NCI-H446 (cell line): ENCODE measurements at regions not wholly inside any gene's neighbourhood (a gene's known extent, or its start where the extent isn't known, plus 50 kb on each side); places are given as distances from the start of the nearest gene placed in this dataset.
A peak's percentile ranks its signal among the peaks of the same experiment; 100 is the strongest.
"Not testable (repeated sequence)": the region's sequence is repeated elsewhere in the genome, so short reads cannot be mapped to it uniquely, and the experiment has no call there.

ENCODE experiments used
- DNase-seq, 2 experiments: peaks; one replicate each; lab custom pipeline; 2025; lab: John Stamatoyannopoulos, UW

GRCh38 chr5:138702166-138703077 lies 50.8 kb upstream of the CTNNA1 start:
- no peak for DNase-seq

GRCh38 chr5:138701678-138702077 lies 51.5 kb upstream of the CTNNA1 start:
- DNase-seq = no peak

- DNase-seq = no peak
These were observed 52.5 kb upstream of the CTNNA1 start for GRCh38 chr5:138700581-138701362.

GRCh38 chr5:138699482-138699881 lies 53.7 kb upstream of the CTNNA1 start:
- no peak for DNase-seq

- DNase-seq = no peak
These were observed 54.5 kb upstream of the CTNNA1 start for GRCh38 chr5:138698713-138699112.

GRCh38 chr5:138697720-138698360 lies 55.4 kb upstream of the CTNNA1 start:
- no peak for DNase-seq

GRCh38 chr5:138696501-138696900 lies 56.7 kb upstream of the CTNNA1 start:
- DNase-seq = no peak

GRCh38 chr5:138695781-138696180 lies 57.4 kb upstream of the CTNNA1 start:
- DNase-seq = no peak

- DNase-seq = no peak
These were observed 59.1 kb upstream of the CTNNA1 start for GRCh38 chr5:138694146-138694545.

- no peak for DNase-seq
These were observed 60.9 kb upstream of the CTNNA1 start for GRCh38 chr5:138692370-138692769.

- no peak for DNase-seq
These were observed 66.6 kb upstream of the CTNNA1 start for GRCh38 chr5:138686668-138687067.

- no peak for DNase-seq
These were observed 68.0 kb upstream of the CTNNA1 start for GRCh38 chr5:138685193-138685745.

GRCh38 chr5:138682462-138682861 lies 70.8 kb upstream of the CTNNA1 start:
- not testable (repeated sequence) for DNase-seq

- DNase-seq = not testable (repeated sequence)
These were observed 74.4 kb upstream of the CTNNA1 start for GRCh38 chr5:138678826-138679225.

- DNase-seq = no peak
These were observed 75.4 kb upstream of the CTNNA1 start for GRCh38 chr5:138677782-138678181.

- DNase-seq = no peak
These were observed 76.5 kb upstream of the CTNNA1 start for GRCh38 chr5:138676556-138677193.

- DNase-seq = no peak
These were observed 77.2 kb upstream of the CTNNA1 start for GRCh38 chr5:138676002-138676401.

GRCh38 chr5:138668451-138669380 lies 84.5 kb upstream of the CTNNA1 start:
- no peak for DNase-seq

- DNase-seq = not testable (repeated sequence)
These were observed 85.4 kb upstream of the CTNNA1 start for GRCh38 chr5:138667782-138668331.

- peak in 1 of 2 experiments; percentile 53 for DNase-seq
These were observed 86.9 kb upstream of the CTNNA1 start for GRCh38 chr5:138666226-138666742.
